T-cell (primary cell): ENCODE measurements at regions not wholly inside any gene's neighbourhood (a gene's known extent, or its start where the extent isn't known, plus 50 kb on each side); places are given as distances from the start of the nearest gene placed in this dataset.

Experiments
- ATAC-seq, 4 experiments: fragments of 200-7000 bp in 3 of 4; fragments of 150-1000 bp in 1 of 4; cut with Tn5 transposase; replicated peaks in 1 of 4; 1 replicate in 3 of 4; 2 replicates in 1 of 4; pipeline ENCODE4 v1.10.0; 2021; ENCODE audit warnings: moderate library complexity in 3 of 4, mild to moderate bottlenecking in 2 of 4, moderate number of reproducible peaks in 1 of 4
- CTCF ChIA-PET, 2 donors: fragments of 300-600 bp; sonication (Branson Sonifier 250); formaldehyde crosslinking; loops; one replicate each; lab custom pipeline; 2022; ENCODE audit warnings: antibody characterized with exemption in 2 of 2; lab: Charles Lee
- POLR2A ChIA-PET, 2 donors: fragments of 300-600 bp; sonication (Branson Sonifier 250); formaldehyde crosslinking; loops; one replicate each; lab custom pipeline; 2022; ENCODE audit warnings: antibody characterized with exemption in 2 of 2; lab: Charles Lee
- DNase-seq, 35 experiments: peaks; one replicate each; pipeline versions ENCODE4 v3.0.0 to v3.0.0-alpha.2; 2013 to 2023
- H3K27ac ChIP-seq: one replicate; pipeline ENCODE4 v1.5.1; 2013; ENCODE audit warnings: low read length
- H3K27me3 ChIP-seq, 2 experiments: replicated peaks in 1 of 2; 1 replicate in 1 of 2; 2 replicates in 1 of 2; pipeline versions ENCODE4 v1.6.1 to v1.7.0; 2013; ENCODE audit warnings: low read length in 1 of 2, mixed read lengths in 1 of 2; ENCODE audit not compliant: control insufficient read depth in 2 of 2, insufficient read depth in 2 of 2; ENCODE audit errors: extremely low read depth in 1 of 2
- H3K36me3 ChIP-seq, 2 donors: 1 replicate in 1 of 2; 2 replicates in 1 of 2; pipeline versions ENCODE4 v1.6.1 to v1.7.0; 2013; ENCODE audit warnings: low read length in 1 of 2; ENCODE audit not compliant: control insufficient read depth in 2 of 2, insufficient read depth in 1 of 2; ENCODE audit errors: extremely low read depth in 1 of 2
- H3K4me1 ChIP-seq, 2 experiments: 1 replicate in 1 of 2; 2 replicates in 1 of 2; pipeline versions ENCODE4 v1.6.1 to v1.7.0; 2013; ENCODE audit warnings: low read length in 2 of 2, mixed read lengths in 1 of 2; ENCODE audit not compliant: insufficient read depth in 2 of 2, control insufficient read depth in 1 of 2; ENCODE audit errors: extremely low read depth in 1 of 2
- H3K4me3 ChIP-seq, 2 donors: 1 replicate in 1 of 2; 2 replicates in 1 of 2; pipeline versions ENCODE4 v1.5.1 to v1.7.0; 2013; ENCODE audit warnings: mild to moderate bottlenecking in 2 of 2, low read length in 1 of 2, moderate library complexity in 1 of 2; ENCODE audit not compliant: control insufficient read depth in 1 of 2; ENCODE audit errors: extremely low read depth in 1 of 2
- H3K9me3 ChIP-seq: 2 replicates; pipeline ENCODE4 v1.7.0; 2013
- H3K27ac Mint-ChIP-seq, 2 donors: one replicate each; pipeline ENCODE4 v1.8.0; 2020 to 2021; ENCODE audit warnings: mild to moderate bottlenecking in 2 of 2, mixed read lengths in 2 of 2
- H3K27me3 Mint-ChIP-seq, 2 donors: one replicate each; pipeline ENCODE4 v1.8.0; 2021 to 2022; ENCODE audit warnings: mixed read lengths in 2 of 2
- H3K36me3 Mint-ChIP-seq: one replicate; pipeline ENCODE4 v1.8.0; 2021; ENCODE audit warnings: mixed read lengths
- H3K4me1 Mint-ChIP-seq, 3 donors: one replicate each; pipeline ENCODE4 v1.8.0; 2020 to 2022; ENCODE audit warnings: mixed read lengths in 3 of 3, mild to moderate bottlenecking in 1 of 3
- H3K4me3 Mint-ChIP-seq, 3 donors: one replicate each; pipeline ENCODE4 v1.8.0; 2020 to 2022; ENCODE audit warnings: mild to moderate bottlenecking in 3 of 3, mixed read lengths in 3 of 3, moderate library complexity in 3 of 3
- H3K9me3 Mint-ChIP-seq, 3 donors: one replicate each; pipeline ENCODE4 v1.8.0; 2020 to 2022; ENCODE audit warnings: mixed read lengths in 3 of 3
- WGBS: methylation state at CpG from one replicate; pipeline ENCODE4 v1.1.5; 2013; ENCODE audit warnings: missing lambda C conversion rate; ENCODE audit not compliant: insufficient coverage; 5-methylcytosine and 5-hydroxymethylcytosine counted together

GRCh38 chr6:114514170-114514569 lies 171.3 kb upstream of the HS3ST5 start:
- Histone ChIP-seq H3K9me3 (no peaks in the 10 kb centered on the region), H3K27me3 (no peaks in the 10 kb centered on the region), H3K27ac (no peak overlapping the region), H3K36me3 (no peaks in the 10 kb centered on the region), H3K4me1 (no peaks in the 10 kb centered on the region), H3K4me3 (no peak overlapping the region)
- Mint-ChIP-seq H3K27me3 (no peaks in the 10 kb centered on the region), H3K9me3 (peaks cover 0 to 12% (median 2%) of the 10 kb centered on the region in 3 donors), H3K4me1 (no peaks in the 10 kb centered on the region), H3K36me3 (no peaks in the 10 kb centered on the region), H3K4me3 (no peak overlapping the region), H3K27ac (no peak overlapping the region)
- WGBS = 31% methylated on average over 1 of the region's 1 CpG
- ChIA-PET POLR2A (no interaction called here), CTCF (no interaction called here)
- ATAC-seq (no peak), DNase-seq (no peak)

- no peak overlapping the region for H3K4me3 ChIP-seq
- ATAC-seq = no peak
- H3K4me1 Mint-ChIP-seq = no peaks in the 10 kb centered on the region
- no peaks in the 10 kb centered on the region for H3K27me3 Mint-ChIP-seq
- no peaks in the 10 kb centered on the region for H3K36me3 Mint-ChIP-seq
- H3K4me3 Mint-ChIP-seq = no peak overlapping the region
- WGBS = 75% methylated on average over 2 of the region's 3 CpGs
- H3K36me3 ChIP-seq = no peaks in the 10 kb centered on the region
- no peak overlapping the region for H3K27ac Mint-ChIP-seq
- CTCF ChIA-PET = no interaction called here
- peaks cover 0 to 6% (median 0%) of the 10 kb centered on the region in 3 donors for H3K9me3 Mint-ChIP-seq
- no peaks in the 10 kb centered on the region for H3K27me3 ChIP-seq
- no peak for DNase-seq
- H3K4me1 ChIP-seq = no peaks in the 10 kb centered on the region
- POLR2A ChIA-PET = no interaction called here
- no peaks in the 10 kb centered on the region for H3K9me3 ChIP-seq
- no peak overlapping the region for H3K27ac ChIP-seq
Observed at GRCh38 chr6:114471450-114471849, 128.6 kb upstream of the HS3ST5 start.

- no peak overlapping the region for H3K4me3 Mint-ChIP-seq
- no peak overlapping the region for H3K4me3 ChIP-seq
- H3K27me3 Mint-ChIP-seq = no peaks in the 10 kb centered on the region
- H3K36me3 Mint-ChIP-seq = no peaks in the 10 kb centered on the region
- DNase-seq = no peak
- no peaks in the 10 kb centered on the region for H3K27me3 ChIP-seq
- ChIA-PET POLR2A (no interaction called here), CTCF (no interaction called here)
- no peak overlapping the region for H3K27ac Mint-ChIP-seq
- no peaks in the 10 kb centered on the region for H3K4me1 ChIP-seq
- 83% methylated on average over 1 of the region's 2 CpGs for WGBS
- no peaks in the 10 kb centered on the region for H3K9me3 ChIP-seq
- H3K4me1 Mint-ChIP-seq = no peaks in the 10 kb centered on the region
- H3K36me3 ChIP-seq = no peaks in the 10 kb centered on the region
- peaks cover 0 to 9% (median 0%) of the 10 kb centered on the region in 3 donors for H3K9me3 Mint-ChIP-seq
- ATAC-seq = no peak
- H3K27ac ChIP-seq = no peak overlapping the region
Observed at GRCh38 chr6:114467931-114468330, 125.1 kb upstream of the HS3ST5 start.

- Mint-ChIP-seq H3K27ac (no peak overlapping the region), H3K4me3 (no peak overlapping the region), H3K36me3 (no peaks in the 10 kb centered on the region), H3K27me3 (no peaks in the 10 kb centered on the region), H3K4me1 (no peaks in the 10 kb centered on the region), H3K9me3 (peaks cover 0 to 3% (median 0%) of the 10 kb centered on the region in 3 donors)
- no peaks in the 10 kb centered on the region for H3K27me3 ChIP-seq
- DNase-seq (no peak), ATAC-seq (no peak)
- no peaks in the 10 kb centered on the region for H3K9me3 ChIP-seq
- ChIA-PET POLR2A (no interaction called here), CTCF (no interaction called here)
- no peaks in the 10 kb centered on the region for H3K4me1 ChIP-seq
- no peak overlapping the region for H3K4me3 ChIP-seq
- 72% methylated on average over 3 of the region's 4 CpGs for WGBS
- H3K27ac ChIP-seq = no peak overlapping the region
- H3K36me3 ChIP-seq = no peaks in the 10 kb centered on the region
Observed at GRCh38 chr6:114465511-114465910, 122.7 kb upstream of the HS3ST5 start.

GRCh38 chr6:114453737-114454276 lies 111.0 kb upstream of the HS3ST5 start:
- ATAC-seq (no peak), DNase-seq (no peak)
- Mint-ChIP-seq H3K9me3 (no peaks in the 10 kb centered on the region), H3K27me3 (no peaks in the 10 kb centered on the region), H3K36me3 (no peaks in the 10 kb centered on the region), H3K4me1 (no peaks in the 10 kb centered on the region), H3K27ac (no peak overlapping the region), H3K4me3 (no peak overlapping the region)
- Histone ChIP-seq H3K27me3 (no peaks in the 10 kb centered on the region), H3K9me3 (no peaks in the 10 kb centered on the region), H3K4me1 (no peaks in the 10 kb centered on the region), H3K4me3 (no peak overlapping the region), H3K36me3 (no peaks in the 10 kb centered on the region), H3K27ac (no peak overlapping the region)
- ChIA-PET CTCF (no interaction called here), POLR2A (no interaction called here)
- WGBS = no CpG with 5 or more reads among the region's 1 CpG

GRCh38 chr6:114452785-114453401 lies 110.1 kb upstream of the HS3ST5 start:
- H3K4me3 ChIP-seq = no peak overlapping the region
- H3K27me3 Mint-ChIP-seq = no peaks in the 10 kb centered on the region
- no peak overlapping the region for H3K27ac Mint-ChIP-seq
- ChIA-PET CTCF (no interaction called here), POLR2A (no interaction called here)
- DNase-seq (no peak), ATAC-seq (no peak)
- no peaks in the 10 kb centered on the region for H3K9me3 ChIP-seq
- no peaks in the 10 kb centered on the region for H3K36me3 Mint-ChIP-seq
- 64% methylated on average over 3 of the region's 4 CpGs for WGBS
- H3K4me1 Mint-ChIP-seq = no peaks in the 10 kb centered on the region
- H3K9me3 Mint-ChIP-seq = no peaks in the 10 kb centered on the region
- H3K4me3 Mint-ChIP-seq = no peak overlapping the region
- no peak overlapping the region for H3K27ac ChIP-seq
- H3K4me1 ChIP-seq = no peaks in the 10 kb centered on the region
- H3K36me3 ChIP-seq = no peaks in the 10 kb centered on the region
- H3K27me3 ChIP-seq = no peaks in the 10 kb centered on the region

GRCh38 chr6:114450631-114451030 lies 107.8 kb upstream of the HS3ST5 start:
- WGBS = no CpG with 5 or more reads among the region's 2 CpGs
- H3K27ac ChIP-seq = no peak overlapping the region
- ChIA-PET CTCF (no interaction called here), POLR2A (no interaction called here)
- Mint-ChIP-seq H3K4me1 (no peaks in the 10 kb centered on the region), H3K27ac (no peak overlapping the region), H3K36me3 (no peaks in the 10 kb centered on the region), H3K27me3 (no peaks in the 10 kb centered on the region), H3K4me3 (no peak overlapping the region), H3K9me3 (peaks cover 0 to 2% (median 0%) of the 10 kb centered on the region in 3 donors)
- H3K4me1 ChIP-seq = no peaks in the 10 kb centered on the region
- ATAC-seq (no peak), DNase-seq (no peak)
- no peaks in the 10 kb centered on the region for H3K9me3 ChIP-seq
- H3K4me3 ChIP-seq = no peak overlapping the region
- H3K27me3 ChIP-seq = no peaks in the 10 kb centered on the region
- H3K36me3 ChIP-seq = no peaks in the 10 kb centered on the region
